ENCODE measurements at regions not wholly inside any gene's neighbourhood (a gene's known extent, or its start where the extent isn't known, plus 50 kb on each side); places are given as distances from the start of the nearest gene placed in this dataset.

DNA sequence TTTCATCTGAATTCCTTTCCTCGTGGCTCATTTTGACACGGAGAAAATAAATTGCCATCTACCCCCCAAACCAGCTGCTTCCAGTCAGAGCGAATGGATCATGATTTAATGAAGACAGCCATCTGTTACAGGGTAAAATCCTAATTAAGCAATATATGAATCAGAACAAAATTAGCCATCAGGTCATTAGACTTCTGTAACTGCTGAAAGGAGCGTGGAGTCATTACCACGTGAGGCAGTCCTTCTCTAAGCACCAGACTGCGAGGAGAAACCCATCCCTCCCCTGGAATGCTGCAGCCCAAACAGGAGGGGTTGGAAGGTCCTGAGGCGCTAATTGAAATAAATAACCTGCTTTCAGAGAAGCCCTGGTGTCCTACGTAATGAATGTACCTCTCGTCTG lies 51.1 kb upstream of the TCL1A start:
- no peak for TF ChIP-seq POLR2AphosphoS5 (IDR thresholded peaks at IDR 0.05; ENCODE audit: low read depth, low read length)
- TF ChIP-seq, protein P1, sequence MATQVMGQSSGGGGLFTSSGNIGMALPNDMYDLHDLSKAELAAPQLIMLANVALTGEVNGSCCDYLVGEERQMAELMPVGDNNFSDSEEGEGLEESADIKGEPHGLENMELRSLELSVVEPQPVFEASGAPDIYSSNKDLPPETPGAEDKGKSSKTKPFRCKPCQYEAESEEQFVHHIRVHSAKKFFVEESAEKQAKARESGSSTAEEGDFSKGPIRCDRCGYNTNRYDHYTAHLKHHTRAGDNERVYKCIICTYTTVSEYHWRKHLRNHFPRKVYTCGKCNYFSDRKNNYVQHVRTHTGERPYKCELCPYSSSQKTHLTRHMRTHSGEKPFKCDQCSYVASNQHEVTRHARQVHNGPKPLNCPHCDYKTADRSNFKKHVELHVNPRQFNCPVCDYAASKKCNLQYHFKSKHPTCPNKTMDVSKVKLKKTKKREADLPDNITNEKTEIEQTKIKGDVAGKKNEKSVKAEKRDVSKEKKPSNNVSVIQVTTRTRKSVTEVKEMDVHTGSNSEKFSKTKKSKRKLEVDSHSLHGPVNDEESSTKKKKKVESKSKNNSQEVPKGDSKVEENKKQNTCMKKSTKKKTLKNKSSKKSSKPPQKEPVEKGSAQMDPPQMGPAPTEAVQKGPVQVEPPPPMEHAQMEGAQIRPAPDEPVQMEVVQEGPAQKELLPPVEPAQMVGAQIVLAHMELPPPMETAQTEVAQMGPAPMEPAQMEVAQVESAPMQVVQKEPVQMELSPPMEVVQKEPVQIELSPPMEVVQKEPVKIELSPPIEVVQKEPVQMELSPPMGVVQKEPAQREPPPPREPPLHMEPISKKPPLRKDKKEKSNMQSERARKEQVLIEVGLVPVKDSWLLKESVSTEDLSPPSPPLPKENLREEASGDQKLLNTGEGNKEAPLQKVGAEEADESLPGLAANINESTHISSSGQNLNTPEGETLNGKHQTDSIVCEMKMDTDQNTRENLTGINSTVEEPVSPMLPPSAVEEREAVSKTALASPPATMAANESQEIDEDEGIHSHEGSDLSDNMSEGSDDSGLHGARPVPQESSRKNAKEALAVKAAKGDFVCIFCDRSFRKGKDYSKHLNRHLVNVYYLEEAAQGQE (IDR thresholded peaks at IDR 0.05; ENCODE audit: insufficient read depth in 1 of 2, low read depth in 2 of 2, low read length in 2 of 2): no peak
- TF ChIP-seq TAF1 (IDR thresholded peaks at IDR 0.05; ENCODE audit: borderline replicate concordance, insufficient read depth, low read length): no peak
